Activated CD4-positive, alpha-beta T cell treated with anti-CD3 and anti-CD28 coated beads, Interleukin-10, Interleukin-2, amounts not matched to agents 100 ng/mL and 50 ng/mL, durations not matched to agents 16 hours and 8 hours (primary cell): ENCODE measurements at regions not wholly inside any gene's neighbourhood (a gene's known extent, or its start where the extent isn't known, plus 50 kb on each side); places are given as distances from the start of the nearest gene placed in this dataset.

Experiments
- DNase-seq: peaks from one replicate; pipeline ENCODE4 v3.0.0-alpha.2; 2020

DNA sequence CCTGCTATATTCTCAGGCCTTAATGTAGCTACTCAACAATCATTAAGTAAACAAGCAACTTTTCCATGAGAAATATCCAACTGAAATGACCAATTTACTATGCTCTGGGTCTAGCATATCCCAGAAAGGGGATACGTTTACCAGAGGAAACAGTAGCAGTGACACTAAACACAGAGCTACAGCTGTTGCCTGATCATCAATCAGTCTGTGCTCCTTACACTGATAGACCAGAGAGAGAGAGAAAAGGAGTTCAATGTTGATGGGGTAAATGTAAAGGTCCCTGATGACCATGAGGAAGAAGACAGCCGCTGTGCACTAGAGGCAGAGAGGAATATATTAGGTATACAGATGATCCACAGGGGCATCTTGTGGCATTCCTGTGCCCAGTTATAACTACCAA is 397.2 kb upstream of the USP15 start:
- DNase-seq: no peak

DNA sequence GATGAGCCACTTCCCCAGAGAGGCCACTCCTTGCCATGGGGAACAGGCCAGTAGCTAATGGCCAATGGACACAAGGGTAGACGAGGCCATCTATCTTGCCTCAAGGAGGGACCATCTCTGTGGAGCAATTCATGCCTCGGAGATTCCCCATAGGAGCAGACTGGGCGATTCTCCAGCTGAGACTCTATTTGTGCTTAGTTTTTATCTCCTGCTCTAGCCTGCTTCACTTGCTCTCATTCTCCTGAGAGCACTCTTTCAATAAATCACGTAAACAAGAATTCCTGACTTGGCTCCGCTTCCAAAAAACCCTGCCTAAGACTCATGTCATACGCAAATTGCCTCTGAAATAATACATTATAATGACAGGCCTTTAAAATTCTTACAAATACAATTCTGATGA is 396.4 kb upstream of the USP15 start:
- DNase-seq: no peak

DNA sequence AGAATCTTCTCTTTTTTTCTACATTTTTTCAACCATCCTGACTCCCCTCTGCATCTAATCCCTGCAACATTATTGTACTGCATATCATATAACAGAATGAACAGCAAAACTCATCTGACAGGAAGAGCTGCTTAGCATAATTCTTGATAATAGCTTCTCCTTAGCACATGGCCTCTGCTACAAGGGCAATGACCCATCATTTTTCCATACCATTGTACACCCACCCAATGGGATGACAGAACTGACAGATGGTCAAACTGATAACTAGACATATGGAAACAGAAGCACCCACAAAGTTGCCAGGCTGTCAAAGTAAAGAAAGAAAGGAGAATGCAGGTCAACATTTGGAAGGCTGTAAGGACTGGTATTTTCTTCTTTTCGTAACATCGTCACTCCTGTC is 390.4 kb upstream of the USP15 start:
- no peak for DNase-seq

DNA sequence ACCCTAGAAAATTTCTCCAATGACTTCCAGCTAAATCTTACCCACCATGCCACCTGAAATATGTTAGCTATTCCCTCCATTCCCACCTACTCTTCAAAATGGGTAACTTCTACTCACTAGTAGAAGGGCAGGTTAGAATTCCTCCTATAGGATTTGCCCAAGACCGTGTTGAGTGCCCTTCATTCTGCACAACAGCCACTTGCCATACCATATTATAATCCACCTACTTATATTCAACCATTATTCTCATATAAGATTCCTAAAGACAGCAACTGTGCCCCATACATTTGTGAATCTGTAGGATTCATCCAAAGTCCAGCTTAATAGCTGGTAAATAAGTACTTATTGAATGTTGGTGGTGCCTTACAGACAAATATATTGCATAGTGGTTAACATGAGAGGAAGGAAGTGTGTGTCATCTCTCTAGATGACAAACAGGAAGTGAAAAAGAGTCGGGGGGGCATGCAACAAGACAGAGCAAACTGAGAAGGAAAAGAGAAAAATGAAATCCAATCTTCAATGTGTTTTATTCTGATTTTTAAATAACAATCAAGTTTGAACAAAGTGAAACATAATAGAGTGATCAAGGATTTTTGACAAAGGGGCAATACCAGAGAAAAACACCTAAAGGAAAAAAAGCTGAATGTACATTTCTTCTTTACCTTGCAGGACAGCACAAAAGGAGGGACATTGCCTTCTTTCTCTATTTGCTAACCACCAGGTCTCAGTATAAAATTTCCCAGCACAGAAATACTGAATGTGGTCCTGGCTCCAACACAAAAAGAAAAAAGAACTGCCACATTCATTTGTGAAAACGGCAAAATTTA is 389.3 kb upstream of the USP15 start:
- peak; percentile 51 for DNase-seq

DNA sequence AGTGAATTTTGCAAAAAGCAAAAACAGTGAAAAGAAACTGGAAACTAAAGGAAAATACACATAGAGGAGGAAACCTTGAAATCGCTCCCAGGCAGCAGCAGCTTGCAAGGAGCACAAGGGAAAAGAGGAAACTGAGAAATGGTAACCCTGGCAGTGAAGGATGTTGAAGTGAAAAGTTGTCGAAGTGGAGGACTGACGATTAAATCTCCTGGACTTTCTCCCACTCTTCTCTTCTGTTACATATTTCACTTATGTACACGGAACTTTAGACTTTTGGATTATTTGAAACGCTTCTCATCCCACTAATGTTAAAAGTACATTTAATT is 388.8 kb upstream of the USP15 start:
- no peak for DNase-seq

DNA sequence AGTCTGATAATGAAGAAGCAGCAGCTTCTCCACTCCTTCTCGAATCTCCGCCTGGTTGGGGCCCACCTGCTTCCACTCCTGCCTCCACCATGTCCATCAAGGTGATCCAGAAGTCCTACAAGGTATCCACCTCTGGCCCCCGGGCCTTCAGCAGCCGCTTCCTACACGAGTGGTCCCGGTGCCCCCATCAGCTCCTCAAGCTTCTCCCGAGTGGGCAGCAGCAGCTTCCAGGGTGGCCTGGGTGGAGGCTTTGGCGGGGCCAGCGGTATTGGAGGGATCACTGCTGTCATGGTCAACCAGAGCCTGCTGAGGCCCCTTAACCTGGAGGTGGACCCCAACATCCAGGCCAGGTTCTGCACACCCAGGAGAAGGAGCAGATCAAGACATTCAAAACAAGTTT is 381.0 kb upstream of the USP15 start:
- DNase-seq: no peak

DNA sequence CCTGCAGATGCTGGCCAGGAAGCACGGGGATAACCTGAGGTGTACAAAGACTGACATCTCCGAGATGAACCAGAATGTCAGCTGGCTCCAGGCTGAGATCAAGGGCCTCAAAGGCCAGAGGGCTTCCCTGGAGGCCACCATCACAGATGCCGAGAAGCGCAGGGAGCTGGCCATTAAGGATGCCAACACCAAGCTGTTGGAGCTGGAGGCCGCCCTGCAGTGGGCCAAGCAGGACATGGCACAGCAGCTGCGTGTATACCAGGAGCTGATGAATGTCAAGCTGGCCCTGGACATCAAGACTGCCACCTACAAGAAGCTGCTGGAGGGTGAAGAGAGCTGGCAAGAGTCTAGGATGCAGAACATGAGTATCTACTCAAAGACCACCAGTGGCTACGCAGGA is 380.0 kb upstream of the USP15 start:
- DNase-seq: no peak

DNA sequence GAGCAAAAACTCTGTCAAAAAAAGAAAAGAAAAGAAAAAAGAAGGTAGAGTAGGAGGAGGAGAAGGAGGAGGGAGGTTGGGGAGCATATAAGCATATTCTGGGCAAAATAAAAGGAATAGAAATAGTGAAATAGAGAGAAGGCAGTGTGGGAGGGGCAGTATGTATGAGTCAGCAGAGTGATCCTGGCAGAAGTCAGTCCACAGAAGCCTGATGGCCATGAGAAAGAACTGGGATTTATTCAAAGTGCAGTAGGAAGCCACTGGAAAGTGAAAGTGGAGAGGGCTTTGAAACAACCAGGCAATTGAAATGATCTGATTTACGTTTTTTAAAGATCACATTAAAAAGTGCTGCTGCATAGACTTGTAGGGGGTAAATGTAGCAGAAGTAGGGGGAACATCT is 368.6 kb upstream of the USP15 start:
- no peak for DNase-seq

DNA sequence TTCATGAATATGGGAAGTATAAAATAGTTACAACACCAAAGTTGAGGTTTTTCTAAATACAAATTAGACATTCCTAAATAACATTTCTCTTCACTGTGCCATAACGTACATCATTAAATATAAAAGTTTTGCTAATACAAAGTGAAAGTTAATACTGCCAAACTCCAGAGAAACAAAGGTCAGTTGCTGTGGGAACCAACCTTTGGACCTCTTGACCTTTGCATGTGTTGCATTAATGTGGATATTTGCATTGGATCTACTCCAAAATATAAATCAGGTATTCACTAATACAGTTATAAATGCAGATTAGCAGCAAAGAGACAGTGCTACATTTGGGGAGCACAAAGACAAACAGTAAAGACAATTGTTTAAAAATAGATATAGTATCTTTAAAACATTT is 366.0 kb upstream of the USP15 start:
- no peak for DNase-seq

- DNase-seq: no peak
Observed at GRCh38 chr12:61896436-61896835, 363.8 kb upstream of the USP15 start.

DNA sequence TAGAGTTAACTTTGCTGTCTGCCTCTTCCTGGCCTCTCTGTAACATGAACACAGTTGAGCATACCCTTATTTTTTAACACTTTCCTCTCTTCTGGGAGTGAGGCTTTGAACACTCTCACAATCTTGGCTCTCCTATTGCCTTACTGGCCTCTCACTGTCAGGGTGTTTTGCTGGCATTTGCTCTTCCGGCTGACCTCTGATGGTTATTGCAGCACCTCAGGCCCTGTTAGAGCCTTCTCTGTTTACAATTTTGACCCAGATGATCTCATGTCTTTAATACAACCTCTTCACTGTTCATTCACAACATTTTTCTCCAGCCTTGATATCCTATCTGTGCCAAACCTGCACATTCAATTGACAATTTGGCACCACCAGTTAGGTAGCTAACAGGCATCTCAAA is 357.8 kb upstream of the USP15 start:
- DNase-seq: no peak

GRCh38 chr12:61911113-61911512 is 349.1 kb upstream of the USP15 start:
- no peak for DNase-seq

DNA sequence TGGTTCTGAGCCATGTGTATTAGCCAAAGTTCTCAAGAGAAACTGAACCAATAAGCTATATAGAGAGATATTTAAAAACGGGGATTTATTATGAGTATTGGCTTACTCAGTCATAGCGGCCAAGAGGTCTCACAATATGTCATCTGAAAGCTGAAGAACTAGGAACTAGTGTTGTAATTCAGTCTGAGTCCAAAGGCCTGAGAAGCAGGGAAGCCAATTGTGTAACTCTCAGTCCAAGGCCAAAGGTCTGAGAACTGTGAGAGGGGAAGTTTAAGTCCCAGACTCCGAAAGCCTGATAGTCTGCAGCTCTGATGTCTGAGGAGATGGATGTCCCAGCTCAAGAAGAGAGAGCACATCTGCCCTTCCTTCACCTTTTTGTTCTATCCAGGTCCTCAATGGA is 344.8 kb upstream of the USP15 start:
- DNase-seq: no peak

DNA sequence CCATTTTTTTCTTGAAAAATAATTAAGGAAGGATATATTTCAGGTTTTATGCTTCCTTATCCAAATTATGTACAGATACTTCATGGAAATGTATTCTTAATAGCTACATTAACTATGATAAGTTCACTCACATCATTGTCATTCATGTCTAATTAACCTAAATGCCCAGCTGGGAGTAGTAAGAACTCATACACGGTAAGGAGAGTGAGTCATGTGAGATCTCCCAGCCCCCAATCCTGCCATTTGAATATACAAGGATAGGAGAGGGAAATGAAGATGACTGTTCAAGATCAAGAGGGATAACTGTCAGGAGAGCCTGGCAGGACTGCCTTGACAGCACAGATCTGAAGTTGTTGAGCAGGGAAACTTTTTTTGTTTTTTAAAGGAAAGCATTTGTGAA is 343.4 kb upstream of the USP15 start:
- no peak for DNase-seq

DNA sequence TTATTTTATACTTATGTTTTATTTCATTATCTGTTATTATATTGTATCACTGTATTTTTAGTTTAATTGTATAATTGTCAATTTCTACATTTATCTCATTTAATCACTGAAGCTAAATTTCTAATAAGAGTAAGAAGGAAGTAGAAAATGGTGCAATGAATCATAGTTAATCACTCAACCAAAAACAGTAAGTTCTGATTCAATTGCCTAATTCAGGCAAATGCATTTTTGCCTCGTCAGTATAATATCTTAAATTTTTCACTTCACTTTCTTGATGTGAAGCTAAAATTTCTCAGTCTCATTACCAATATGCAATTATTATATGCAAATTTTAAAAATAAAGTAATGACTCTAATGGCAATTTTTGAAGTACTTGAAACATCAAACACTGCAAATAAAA is 340.5 kb upstream of the USP15 start:
- DNase-seq: no peak

DNA sequence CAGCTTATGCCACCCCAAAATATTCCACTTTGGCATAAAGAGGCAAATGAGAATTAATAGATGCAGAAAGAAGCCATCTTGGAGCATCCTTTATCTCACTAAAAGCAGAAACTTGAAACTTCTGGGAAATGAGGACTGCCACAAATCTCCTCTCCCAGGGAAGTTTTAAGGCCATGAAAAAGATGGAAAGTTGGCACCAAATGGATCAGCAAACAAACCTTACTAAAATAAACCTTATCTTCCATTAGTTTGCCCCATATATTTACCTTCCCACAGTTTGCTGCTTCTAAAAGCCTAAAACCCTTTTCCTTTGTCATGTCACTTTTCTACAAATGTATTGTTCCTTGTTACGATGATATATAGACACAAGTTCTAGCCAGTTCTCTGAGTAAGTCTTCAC is 340.0 kb upstream of the USP15 start:
- DNase-seq: no peak

GRCh38 chr12:61923152-61923551 is 337.1 kb upstream of the USP15 start:
- no peak for DNase-seq

GRCh38 chr12:61934564-61934963 is 325.6 kb upstream of the USP15 start:
- no peak for DNase-seq

DNA sequence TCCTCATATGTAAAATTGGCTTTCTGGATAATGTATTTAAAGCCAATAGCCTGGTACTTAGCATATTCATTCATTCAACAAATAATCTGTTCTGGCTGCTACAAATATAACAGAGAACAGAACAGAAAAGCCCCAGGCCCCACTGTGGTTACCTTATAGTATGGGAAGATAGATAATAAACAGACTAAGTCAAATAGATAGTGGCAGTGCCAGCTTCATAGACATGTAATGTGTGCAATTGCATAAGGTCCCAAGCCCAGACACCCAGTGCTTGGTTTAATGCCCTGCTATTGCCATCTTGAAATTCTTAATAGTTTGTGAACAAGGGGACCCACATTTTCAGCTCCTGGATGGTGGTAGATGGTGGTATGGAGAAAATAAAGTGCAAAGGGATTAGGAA is 320.2 kb upstream of the USP15 start:
- DNase-seq: no peak

- no peak for DNase-seq
Observed at GRCh38 chr12:61956545-61956944, 303.7 kb upstream of the USP15 start.

GRCh38 chr12:61974461-61974860 is 285.7 kb upstream of the USP15 start:
- DNase-seq: no peak

DNA sequence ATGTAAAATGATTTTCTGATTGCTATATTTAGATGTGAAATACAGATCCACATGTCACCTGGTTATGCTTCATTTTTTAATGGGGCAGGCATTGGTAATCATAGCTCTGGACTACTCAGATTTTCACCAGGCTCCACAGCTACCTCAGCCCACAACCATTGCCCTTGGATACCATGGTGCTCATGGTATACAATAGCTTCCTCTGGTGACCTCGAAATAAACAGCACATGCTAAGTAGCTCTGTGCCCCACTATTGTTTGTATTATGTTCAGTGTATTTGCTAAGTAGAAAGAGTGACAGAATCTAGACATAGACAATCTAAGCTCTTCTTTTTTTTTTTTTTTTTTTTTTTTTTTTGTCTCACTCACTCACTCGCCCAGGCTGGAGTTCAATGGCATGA is 274.4 kb upstream of the USP15 start:
- DNase-seq: no peak

- DNase-seq: no peak
Observed at GRCh38 chr12:61987173-61987572, 273.0 kb upstream of the USP15 start.

GRCh38 chr12:61991661-61992060 is 268.5 kb upstream of the USP15 start:
- DNase-seq: no peak

GRCh38 chr12:61993734-61994345 is 266.4 kb upstream of the USP15 start:
- DNase-seq: peak; percentile 35
